Liver (tissue), 8 donors: ENCODE measurements at regions not wholly inside any gene's neighbourhood (a gene's known extent, or its start where the extent isn't known, plus 50 kb on each side); places are given as distances from the start of the nearest gene placed in this dataset.

Experiments
- DNase-seq: peaks from one replicate; pipeline ENCODE4 v3.0.0-alpha.2; 2017; ENCODE audit warnings: low spot score
- H3K27ac ChIP-seq, 2 donors: one replicate each; pipeline ENCODE4 v1.7.0; 2013; ENCODE audit warnings: inconsistent platforms in 2 of 2, low read length in 2 of 2, control low read depth in 1 of 2, low read depth in 1 of 2, mild to moderate bottlenecking in 1 of 2
- H3K27me3 ChIP-seq, 4 donors: one replicate each; pipeline versions ENCODE4 v1.6.1 to v1.7.0; 2013; ENCODE audit warnings: low read length in 3 of 4, inconsistent platforms in 1 of 4, mild to moderate bottlenecking in 1 of 4, moderate library complexity in 1 of 4; ENCODE audit not compliant: control insufficient read depth in 4 of 4, insufficient read depth in 4 of 4
- H3K36me3 ChIP-seq, 4 donors: one replicate each; pipeline versions ENCODE4 v1.6.1 to v1.7.0; 2013; ENCODE audit warnings: low read length in 3 of 4, mild to moderate bottlenecking in 3 of 4, low read depth in 1 of 4, moderate library complexity in 1 of 4; ENCODE audit not compliant: control insufficient read depth in 4 of 4, insufficient read depth in 3 of 4
- H3K4me1 ChIP-seq, 4 donors: one replicate each; pipeline versions ENCODE4 v1.6.1 to v1.7.0; 2013; ENCODE audit warnings: low read length in 3 of 4, mild to moderate bottlenecking in 3 of 4, moderate library complexity in 1 of 4; ENCODE audit not compliant: control insufficient read depth in 4 of 4, insufficient read depth in 4 of 4
- H3K4me3 ChIP-seq, 3 donors: one replicate each; pipeline versions ENCODE4 v1.6.1 to v1.7.0; 2013; ENCODE audit warnings: low read length in 3 of 3, control low read depth in 1 of 3, low read depth in 1 of 3, mild to moderate bottlenecking in 1 of 3
- H3K9ac ChIP-seq, 2 donors: one replicate each; pipeline ENCODE4 v1.7.0; 2013; ENCODE audit warnings: low read length in 2 of 2, mild to moderate bottlenecking in 2 of 2, moderate library complexity in 2 of 2, control low read depth in 1 of 2, low read depth in 1 of 2
- H3K9me3 ChIP-seq, 4 donors: one replicate each; pipeline versions ENCODE4 v1.6.1 to v1.7.0; 2013; ENCODE audit warnings: low read length in 3 of 4; ENCODE audit not compliant: control insufficient read depth in 4 of 4
- ATF3 ChIP-seq: IDR thresholded peaks from 2 replicates; pipeline ENCODE4 v1.6.1; 2016; ENCODE audit warnings: antibody characterized with exemption
- CTCF ChIP-seq: fragments of 150-350 bp; IDR thresholded peaks from 2 replicates; pipeline ENCODE4 v1.5.1; 2017; ENCODE audit warnings: improper control_type of control experiment, low read depth, low read length; ENCODE audit not compliant: missing input control
- FOXA1 ChIP-seq: IDR thresholded peaks from 2 replicates; pipeline ENCODE4 v1.6.1; 2016; ENCODE audit warnings: antibody characterized with exemption
- GABPA ChIP-seq, 2 donors: IDR thresholded peaks in 1 of 2; conservative IDR thresholded peaks in 1 of 2; 2 replicates each; pipeline ENCODE4 v1.6.1; 2016; ENCODE audit warnings: antibody characterized with exemption in 2 of 2, mild to moderate bottlenecking in 1 of 2, moderate library complexity in 1 of 2
- JUND ChIP-seq, 2 donors: IDR thresholded peaks; 2 replicates each; pipeline ENCODE4 v1.6.1; 2016; ENCODE audit warnings: antibody characterized with exemption in 2 of 2
- MAX ChIP-seq: IDR thresholded peaks from 2 replicates; pipeline ENCODE4 v1.6.1; 2016; ENCODE audit warnings: antibody characterized with exemption
- NR2F2 ChIP-seq: IDR thresholded peaks from 2 replicates; pipeline ENCODE4 v1.6.1; 2016; ENCODE audit warnings: antibody characterized with exemption
- RAD21 ChIP-seq, 2 donors: IDR thresholded peaks; 2 replicates each; pipeline ENCODE4 v1.6.1; 2016; ENCODE audit warnings: antibody characterized with exemption in 2 of 2, mild to moderate bottlenecking in 2 of 2
- RXRA ChIP-seq, 2 donors: IDR thresholded peaks; 2 replicates each; pipeline ENCODE4 v1.6.1; 2017 to 2018; ENCODE audit warnings: antibody characterized with exemption in 2 of 2, mild to moderate bottlenecking in 1 of 2
- WGBS: extraction: QIAGEN DNeasy Blood & Tissue Kit; methylation state at CpG from one replicate; pipeline ENCODE4 v1.1.7; 2013; 5-methylcytosine and 5-hydroxymethylcytosine counted together
- TF ChIP-seq, protein P1 (sequence below): IDR thresholded peaks from 2 replicates; pipeline ENCODE4 v1.6.1; 2016; ENCODE audit warnings: antibody characterized with exemption, mild to moderate bottlenecking
- TF ChIP-seq, protein P2 (sequence below): IDR thresholded peaks from 2 replicates; pipeline ENCODE4 v1.6.1; 2016; ENCODE audit warnings: antibody characterized with exemption
- donor health status: healthy.
- donor health status: healthy.
- donor health status: healthy.
- donor health status: healthy.
- donor health status: healthy.

- no peak for TF ChIP-seq RAD21 (IDR thresholded peaks at IDR 0.05)
- H3K36me3 ChIP-seq, result no peaks in the 10 kb centered on the region
Observed at GRCh38 chr13:26463848-26464247, 93.6 kb upstream of the WASF3 start.

GRCh38 chr13:26465514-26465913 lies 92.0 kb upstream of the WASF3 start:
- Histone ChIP-seq H3K27me3 (peaks cover 0 to 2% (median 0%) of the 10 kb centered on the region in 4 donors), H3K36me3 (no peaks in the 10 kb centered on the region), H3K9me3 (no peaks in the 10 kb centered on the region), H3K9ac (no peak overlapping the region), H3K4me1 (no peaks in the 10 kb centered on the region), H3K4me3 (no peak overlapping the region), H3K27ac (no peak overlapping the region)
- no peak for TF ChIP-seq CTCF
- no peak for TF ChIP-seq NR2F2
- TF ChIP-seq RXRA (IDR thresholded peaks at IDR 0.05), result no peak
- no peak for TF ChIP-seq MAX
- TF ChIP-seq, protein P1, sequence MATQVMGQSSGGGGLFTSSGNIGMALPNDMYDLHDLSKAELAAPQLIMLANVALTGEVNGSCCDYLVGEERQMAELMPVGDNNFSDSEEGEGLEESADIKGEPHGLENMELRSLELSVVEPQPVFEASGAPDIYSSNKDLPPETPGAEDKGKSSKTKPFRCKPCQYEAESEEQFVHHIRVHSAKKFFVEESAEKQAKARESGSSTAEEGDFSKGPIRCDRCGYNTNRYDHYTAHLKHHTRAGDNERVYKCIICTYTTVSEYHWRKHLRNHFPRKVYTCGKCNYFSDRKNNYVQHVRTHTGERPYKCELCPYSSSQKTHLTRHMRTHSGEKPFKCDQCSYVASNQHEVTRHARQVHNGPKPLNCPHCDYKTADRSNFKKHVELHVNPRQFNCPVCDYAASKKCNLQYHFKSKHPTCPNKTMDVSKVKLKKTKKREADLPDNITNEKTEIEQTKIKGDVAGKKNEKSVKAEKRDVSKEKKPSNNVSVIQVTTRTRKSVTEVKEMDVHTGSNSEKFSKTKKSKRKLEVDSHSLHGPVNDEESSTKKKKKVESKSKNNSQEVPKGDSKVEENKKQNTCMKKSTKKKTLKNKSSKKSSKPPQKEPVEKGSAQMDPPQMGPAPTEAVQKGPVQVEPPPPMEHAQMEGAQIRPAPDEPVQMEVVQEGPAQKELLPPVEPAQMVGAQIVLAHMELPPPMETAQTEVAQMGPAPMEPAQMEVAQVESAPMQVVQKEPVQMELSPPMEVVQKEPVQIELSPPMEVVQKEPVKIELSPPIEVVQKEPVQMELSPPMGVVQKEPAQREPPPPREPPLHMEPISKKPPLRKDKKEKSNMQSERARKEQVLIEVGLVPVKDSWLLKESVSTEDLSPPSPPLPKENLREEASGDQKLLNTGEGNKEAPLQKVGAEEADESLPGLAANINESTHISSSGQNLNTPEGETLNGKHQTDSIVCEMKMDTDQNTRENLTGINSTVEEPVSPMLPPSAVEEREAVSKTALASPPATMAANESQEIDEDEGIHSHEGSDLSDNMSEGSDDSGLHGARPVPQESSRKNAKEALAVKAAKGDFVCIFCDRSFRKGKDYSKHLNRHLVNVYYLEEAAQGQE, result no peak
- no peak for TF ChIP-seq GABPA (IDR thresholded peaks at IDR 0.05 in 1 of 2, conservative IDR thresholded peaks at IDR 0.05 in 1 of 2)
- TF ChIP-seq ATF3, result no peak
- TF ChIP-seq FOXA1, result no peak
- TF ChIP-seq, protein P2, sequence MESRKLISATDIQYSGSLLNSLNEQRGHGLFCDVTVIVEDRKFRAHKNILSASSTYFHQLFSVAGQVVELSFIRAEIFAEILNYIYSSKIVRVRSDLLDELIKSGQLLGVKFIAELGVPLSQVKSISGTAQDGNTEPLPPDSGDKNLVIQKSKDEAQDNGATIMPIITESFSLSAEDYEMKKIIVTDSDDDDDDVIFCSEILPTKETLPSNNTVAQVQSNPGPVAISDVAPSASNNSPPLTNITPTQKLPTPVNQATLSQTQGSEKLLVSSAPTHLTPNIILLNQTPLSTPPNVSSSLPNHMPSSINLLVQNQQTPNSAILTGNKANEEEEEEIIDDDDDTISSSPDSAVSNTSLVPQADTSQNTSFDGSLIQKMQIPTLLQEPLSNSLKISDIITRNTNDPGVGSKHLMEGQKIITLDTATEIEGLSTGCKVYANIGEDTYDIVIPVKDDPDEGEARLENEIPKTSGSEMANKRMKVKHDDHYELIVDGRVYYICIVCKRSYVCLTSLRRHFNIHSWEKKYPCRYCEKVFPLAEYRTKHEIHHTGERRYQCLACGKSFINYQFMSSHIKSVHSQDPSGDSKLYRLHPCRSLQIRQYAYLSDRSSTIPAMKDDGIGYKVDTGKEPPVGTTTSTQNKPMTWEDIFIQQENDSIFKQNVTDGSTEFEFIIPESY, result no peak
- no peak for TF ChIP-seq JUND (IDR thresholded peaks at IDR 0.05)
- DNase-seq, result no peak
- 77% methylated on average over 12 of the region's 12 CpGs for WGBS

More at GRCh38 chr13:26463848-26464247, 93.6 kb upstream of the WASF3 start:
- no peaks in the 10 kb centered on the region for H3K9me3 ChIP-seq
- H3K27me3 ChIP-seq, result peaks cover 0 to 2% (median 0%) of the 10 kb centered on the region in 4 donors
- no peaks in the 10 kb centered on the region for H3K4me1 ChIP-seq
- WGBS, result 66% methylated on average over 5 of the region's 5 CpGs
- no peak for DNase-seq
- no peak overlapping the region for H3K27ac ChIP-seq
- H3K9ac ChIP-seq, result no peak overlapping the region
- H3K4me3 ChIP-seq, result no peak overlapping the region
